A549 (cell line): ENCODE measurements at regions not wholly inside any gene's neighbourhood (a gene's known extent, or its start where the extent isn't known, plus 50 kb on each side); places are given as distances from the start of the nearest gene placed in this dataset.
A peak's percentile ranks its signal among the peaks of the same experiment; 100 is the strongest.

Source experiments
- ATAC-seq, 2 experiments: fragments of 200-7000 bp in 1 of 2; fragments of >200 bp in 1 of 2; cut with Nextera tagmentation in 1 of 2; cut with Tn5 transposase in 1 of 2; 3 replicates each; pipeline versions ENCODE4 v1.8.0 to v1.9.1; 2018 to 2020; ENCODE audit warnings: mild to moderate bottlenecking in 1 of 2, moderate library complexity in 1 of 2
- CTCF ChIA-PET: fragments of 300-600 bp; sonication (Branson Sonifier 250); formaldehyde crosslinking; extraction: SDS; loops from one replicate; lab custom pipeline; 2021; ENCODE audit warnings: antibody characterized with exemption, inconsistent platforms; lab: Yijun Ruan, JAX
- POLR2A ChIA-PET: fragments of 350-600 bp; formaldehyde crosslinking; extraction: SDS; loops from one replicate; lab custom pipeline; 2021; ENCODE audit warnings: antibody characterized with exemption, inconsistent platforms; lab: Yijun Ruan, JAX
- DNase-seq, 2 experiments: peaks; one replicate each; pipeline versions ENCODE4 v3.0.0 to v3.0.0-alpha.2; 2011 to 2016; ENCODE audit warnings: low read depth in 1 of 2, low spot score in 1 of 2
- FAIRE-seq: peaks from 2 replicates; lab custom pipeline; 2011; peaks lifted over from hg19 to GRCh38; lab: Jason Lieb, UNC
- H3K27ac ChIP-seq, 2 experiments: fragments of >200 bp; sonication (Bioruptor Twin); formaldehyde crosslinking; 3 replicates each; pipeline ENCODE4 v1.5.1; 2016 to 2017
- H3K4me1 ChIP-seq: fragments of >200 bp; sonication (Bioruptor Twin); formaldehyde crosslinking; 3 replicates; pipeline ENCODE4 v1.6.1; 2016
- H3K4me2 ChIP-seq: fragments of >200 bp; sonication (Bioruptor Twin); formaldehyde crosslinking; 3 replicates; pipeline ENCODE4 v1.6.1; 2016
- H3K4me3 ChIP-seq: fragments of >200 bp; sonication (Bioruptor Twin); formaldehyde crosslinking; 3 replicates; pipeline ENCODE4 v1.5.1; 2016
- H3K9me3 ChIP-seq: fragments of >200 bp; sonication (Bioruptor Twin); formaldehyde crosslinking; 3 replicates; pipeline ENCODE4 v1.6.1; 2016
- BHLHE40 ChIP-seq: IDR thresholded peaks from 2 replicates; pipeline ENCODE4 v1.6.1; 2012; ENCODE audit warnings: low read depth, low read length, inconsistent platforms
- CEBPB ChIP-seq, 2 experiments: fragments of >200 bp in 1 of 2; sonication (Bioruptor Twin) in 1 of 2; formaldehyde crosslinking in 1 of 2; IDR thresholded peaks; 2 replicates each; pipeline ENCODE4 v1.6.1; 2012 to 2016
- CHD2 ChIP-seq: fragments of 150-350 bp; IDR thresholded peaks from 2 replicates; pipeline ENCODE4 v1.6.1; 2014; ENCODE audit warnings: low read length; ENCODE audit not compliant: partially characterized antibody
- CHD4 ChIP-seq: fragments of 200-600 bp; sonication (generic); IDR thresholded peaks from 2 replicates; pipeline ENCODE4 v1.6.1; 2016; ENCODE audit warnings: antibody characterized with exemption, mild to moderate bottlenecking, borderline replicate concordance
- CTCF ChIP-seq: fragments of >200 bp; sonication (Bioruptor Twin); formaldehyde crosslinking; IDR thresholded peaks from 3 replicates; pipeline ENCODE4 v1.5.1; 2016
- EHMT2 ChIP-seq: fragments of 200-600 bp; sonication (generic); IDR thresholded peaks from 2 replicates; pipeline ENCODE4 v1.6.1; 2016; ENCODE audit warnings: antibody characterized with exemption, low read depth, mild to moderate bottlenecking, moderate library complexity
- ELK1 ChIP-seq: fragments of 150-350 bp; IDR thresholded peaks from 2 replicates; pipeline ENCODE4 v1.6.1; 2014; ENCODE audit warnings: low read depth, mild to moderate bottlenecking, low read length
- EP300 ChIP-seq, 2 experiments: fragments of >200 bp; sonication (Bioruptor Twin); formaldehyde crosslinking; IDR thresholded peaks; 2 replicates in 1 of 2; 3 replicates in 1 of 2; pipeline ENCODE4 v1.6.1; 2016 to 2017
- ESRRA ChIP-seq: fragments of 150-350 bp; IDR thresholded peaks from 2 replicates; pipeline ENCODE4 v1.6.1; 2014; ENCODE audit warnings: mild to moderate bottlenecking, low read length, borderline replicate concordance
- GATA3 ChIP-seq: IDR thresholded peaks from 2 replicates; pipeline ENCODE4 v1.6.1; 2012; ENCODE audit warnings: borderline replicate concordance
- HDAC2 ChIP-seq: fragments of 200-600 bp; sonication (generic); IDR thresholded peaks from 2 replicates; pipeline ENCODE4 v1.6.1; 2016
- HEYL ChIP-seq: fragments of 250-450 bp; sonication (Bioruptor Pico); IDR thresholded peaks from 2 replicates; pipeline ENCODE4 v1.8.0; 2021; ENCODE audit warnings: mild to moderate bottlenecking, moderate library complexity
- HMGXB4 ChIP-seq: fragments of 250-450 bp; sonication (Bioruptor Pico); IDR thresholded peaks from 2 replicates; pipeline ENCODE4 v1.5.0; 2021; ENCODE audit warnings: mild to moderate bottlenecking, moderate library complexity, borderline replicate concordance
- HOXA7 ChIP-seq: fragments of 250-450 bp; sonication (Bioruptor Pico); IDR thresholded peaks from 2 replicates; pipeline ENCODE4 v1.5.0; 2020; ENCODE audit warnings: mild to moderate bottlenecking, moderate library complexity
- HOXB5 ChIP-seq: fragments of 250-450 bp; sonication (Bioruptor Pico); IDR thresholded peaks from 2 replicates; pipeline ENCODE4 v1.5.0; 2020; ENCODE audit warnings: mild to moderate bottlenecking, moderate library complexity
- MAFK ChIP-seq: fragments of 450-650 bp; IDR thresholded peaks from 2 replicates; pipeline ENCODE4 v1.6.1; 2014; ENCODE audit not compliant: partially characterized antibody
- MYC ChIP-seq: IDR thresholded peaks from 2 replicates; pipeline ENCODE4 v1.6.1; 2012; ENCODE audit warnings: mild to moderate bottlenecking, inconsistent platforms, low read length, improper control_type of control experiment, borderline replicate concordance
- NFE2L2 ChIP-seq: fragments of 150-350 bp; conservative IDR thresholded peaks from 2 replicates; pipeline ENCODE4 v1.6.1; 2014; ENCODE audit warnings: low read length
- NPAS2 ChIP-seq: fragments of 250-450 bp; sonication (Bioruptor Pico); IDR thresholded peaks from 2 replicates; pipeline ENCODE4 v1.8.0; 2022; ENCODE audit warnings: mild to moderate bottlenecking, moderate library complexity, borderline replicate concordance
- NR3C1 ChIP-seq: fragments of >200 bp; sonication (Bioruptor Twin); formaldehyde crosslinking; IDR thresholded peaks from 3 replicates; pipeline ENCODE4 v1.6.1; 2017
- PHF8 ChIP-seq: fragments of 200-600 bp; sonication (generic); IDR thresholded peaks from 2 replicates; pipeline ENCODE4 v1.6.1; 2016; ENCODE audit warnings: low read depth, mild to moderate bottlenecking, antibody characterized with exemption, moderate library complexity, borderline replicate concordance
- POLR2AphosphoS2 ChIP-seq: conservative IDR thresholded peaks from 2 replicates; pipeline ENCODE4 v1.6.1; 2012; ENCODE audit warnings: low read length, improper control_type of control experiment, inconsistent platforms
- REST ChIP-seq: fragments of 200-600 bp; sonication (generic); IDR thresholded peaks from 2 replicates; pipeline ENCODE4 v1.6.1; 2016; ENCODE audit warnings: antibody characterized with exemption, mild to moderate bottlenecking, moderate library complexity
- RNF2 ChIP-seq: fragments of 200-600 bp; sonication (generic); IDR thresholded peaks from 2 replicates; pipeline ENCODE4 v1.6.1; 2016; ENCODE audit warnings: low read depth, mild to moderate bottlenecking, antibody characterized with exemption, moderate library complexity, borderline replicate concordance
- SMC3 ChIP-seq: fragments of >200 bp; sonication (Bioruptor Twin); formaldehyde crosslinking; IDR thresholded peaks from 3 replicates; pipeline ENCODE4 v1.6.1; 2018; ENCODE audit warnings: inconsistent platforms
- TFCP2L1 ChIP-seq: fragments of 250-450 bp; sonication (Bioruptor Pico); IDR thresholded peaks from 2 replicates; pipeline ENCODE4 v1.5.0; 2021; ENCODE audit warnings: mild to moderate bottlenecking
- TP53 ChIP-seq: fragments of 250-450 bp; sonication (Bioruptor Pico); IDR thresholded peaks from 2 replicates; pipeline ENCODE4 v1.5.0; 2021; ENCODE audit warnings: mild to moderate bottlenecking, moderate library complexity
- ZFP36 ChIP-seq: fragments of 450-650 bp; IDR thresholded peaks from 2 replicates; pipeline ENCODE4 v1.6.1; 2014; ENCODE audit warnings: borderline replicate concordance; ENCODE audit not compliant: partially characterized antibody
- ZSCAN20 ChIP-seq: fragments of 250-450 bp; sonication (Bioruptor Pico); IDR thresholded peaks from 2 replicates; pipeline ENCODE4 v1.8.0; 2022; ENCODE audit warnings: mild to moderate bottlenecking, moderate library complexity
- WGBS: methylation state at CpG from one replicate; pipeline ENCODE4 v1.1.6; 2017; ENCODE audit errors: missing lambda C conversion rate; 5-methylcytosine and 5-hydroxymethylcytosine counted together
- TF ChIP-seq, protein P1 (sequence below): IDR thresholded peaks from 2 replicates; pipeline ENCODE4 v1.6.1; 2012; ENCODE audit warnings: low read depth, borderline replicate concordance
- TF ChIP-seq, protein P2 (sequence below): IDR thresholded peaks from 2 replicates; pipeline ENCODE4 v1.6.1; 2012
- TF ChIP-seq, protein P3 (sequence below): IDR thresholded peaks from 2 replicates; pipeline ENCODE4 v1.6.1; 2012

DNA sequence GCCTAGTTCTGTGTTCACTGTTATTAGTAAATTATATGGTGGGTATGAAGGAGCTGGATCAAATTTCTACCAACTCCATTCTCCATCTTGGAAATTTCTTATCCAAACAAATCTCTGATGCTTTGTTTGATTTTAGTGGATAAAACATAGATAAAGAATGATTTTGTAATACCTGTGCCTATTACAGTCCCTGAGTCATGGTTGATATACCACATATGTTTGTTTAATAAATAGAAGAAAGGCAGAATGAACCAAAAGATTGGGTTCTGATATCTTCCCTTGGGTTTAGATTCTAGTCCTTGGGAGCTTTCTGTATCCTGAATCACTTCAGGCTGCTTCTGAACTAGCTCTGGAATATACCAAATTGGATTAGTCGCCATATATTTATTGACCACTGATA is 203.6 kb downstream of the PDCD6IP start:
- WGBS = 91% methylated on average over 1 of the region's 1 CpG
- ChIA-PET CTCF (interaction anchor here (0.9 to 2.8 kb wide), 6 partner anchors 10 to 682 kb away, joined by 3 to 16 read pairs (median 4); no protein-coding TSS in a partner anchor), POLR2A (interaction anchor here (1.6 kb wide), 1 partner anchor 10 kb away, joined by 10 read pairs; no protein-coding TSS in a partner anchor)
- H3K9me3 ChIP-seq = 0 out of 3 replicates have a peak, but pooled peaks cover 2% of the 10 kb centered on the region
- H3K4me2 ChIP-seq = peak overlapping the region; percentile 44
- no peak for FAIRE-seq
- ATAC-seq = peak; percentile 63 to 75
- DNase-seq = peak in 1 of 2 experiments; percentile 44
- peak overlapping the region; percentile 32 to 53; a peak in 5 of 6 replicates for H3K27ac ChIP-seq
- no peak overlapping the region for H3K4me3 ChIP-seq
- H3K4me1 ChIP-seq = peaks cover 44% of the 10 kb centered on the region
- TF ChIP-seq TP53 (CRISPR knock-in tag) (no peak), SMC3 (peak; percentile 34; the same call in 1 of the 3 replicates), MYC (no peak), ELK1 (no peak), HEYL (CRISPR knock-in tag) (no peak), NFE2L2 (no peak), BHLHE40 (no peak), NPAS2 (no peak), PHF8 (no peak), HOXA7 (CRISPR knock-in tag) (no peak), REST (no peak), CTCF (no peak), HOXB5 (CRISPR knock-in tag) (no peak), EHMT2 (no peak), EP300 (IDR thresholded peaks at IDR 0.05) (peak in 1 of 2 experiments; percentile 29; a peak in 1 of 5 replicates), ZFP36 (no peak), CEBPB (IDR thresholded peaks at IDR 0.05) (peak; percentile 82 to 89), MAFK (no peak), NR3C1 (no peak), TFCP2L1 (CRISPR knock-in tag) (no peak), HDAC2 (no peak), CHD4 (no peak), POLR2AphosphoS2 (no peak), CHD2 (no peak), GATA3 (peak; percentile 94), RNF2 (no peak), HMGXB4 (CRISPR knock-in tag) (no peak), ESRRA (no peak), ZSCAN20 (CRISPR knock-in tag) (no peak)
- TF ChIP-seq, protein P1, sequence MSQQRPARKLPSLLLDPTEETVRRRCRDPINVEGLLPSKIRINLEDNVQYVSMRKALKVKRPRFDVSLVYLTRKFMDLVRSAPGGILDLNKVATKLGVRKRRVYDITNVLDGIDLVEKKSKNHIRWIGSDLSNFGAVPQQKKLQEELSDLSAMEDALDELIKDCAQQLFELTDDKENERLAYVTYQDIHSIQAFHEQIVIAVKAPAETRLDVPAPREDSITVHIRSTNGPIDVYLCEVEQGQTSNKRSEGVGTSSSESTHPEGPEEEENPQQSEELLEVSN = no peak
- TF ChIP-seq, protein P2, sequence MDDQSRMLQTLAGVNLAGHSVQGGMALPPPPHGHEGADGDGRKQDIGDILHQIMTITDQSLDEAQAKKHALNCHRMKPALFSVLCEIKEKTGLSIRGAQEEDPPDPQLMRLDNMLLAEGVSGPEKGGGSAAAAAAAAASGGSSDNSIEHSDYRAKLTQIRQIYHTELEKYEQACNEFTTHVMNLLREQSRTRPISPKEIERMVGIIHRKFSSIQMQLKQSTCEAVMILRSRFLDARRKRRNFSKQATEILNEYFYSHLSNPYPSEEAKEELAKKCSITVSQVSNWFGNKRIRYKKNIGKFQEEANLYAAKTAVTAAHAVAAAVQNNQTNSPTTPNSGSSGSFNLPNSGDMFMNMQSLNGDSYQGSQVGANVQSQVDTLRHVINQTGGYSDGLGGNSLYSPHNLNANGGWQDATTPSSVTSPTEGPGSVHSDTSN = no peak
- TF ChIP-seq, protein P3, sequence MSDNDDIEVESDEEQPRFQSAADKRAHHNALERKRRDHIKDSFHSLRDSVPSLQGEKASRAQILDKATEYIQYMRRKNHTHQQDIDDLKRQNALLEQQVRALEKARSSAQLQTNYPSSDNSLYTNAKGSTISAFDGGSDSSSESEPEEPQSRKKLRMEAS = peak; percentile 49; the same call in 1 of the 2 replicates
